ENCODE measurements at regions not wholly inside any gene's neighbourhood (a gene's known extent, or its start where the extent isn't known, plus 50 kb on each side); places are given as distances from the start of the nearest gene placed in this dataset.

GRCh38 chr2:164055623-164056022 is 319.8 kb upstream of the FIGN start:
- no peaks in the 10 kb centered on the region for H3K27me3 ChIP-seq (ENCODE audit: control insufficient read depth, insufficient read depth, low read length)
- dilution Hi-C loops (cut with HindIII; ENCODE audit: low sequenced_read_pairs, unreplicated experiment): no loop called here
- no peak overlapping the region for H3K4ac ChIP-seq (ENCODE audit: low read depth, low read length)
- intact Hi-C loops (cut with micrococcal nuclease): no loop called here
- no peak overlapping the region for H4K8ac ChIP-seq (ENCODE audit: low read depth in 2 of 2, low read length in 2 of 2)
- no peak overlapping the region for H2BK15ac ChIP-seq (ENCODE audit: low read depth, low read length)
- H2BK20ac ChIP-seq (ENCODE audit: low read depth, low read length): no peak overlapping the region
- H3K14ac ChIP-seq (replicated peaks; ENCODE audit: low read depth, low read length): no peak overlapping the region
- H3K9me1 ChIP-seq (ENCODE audit: insufficient read depth, low read length): no peaks in the 10 kb centered on the region
- no peak overlapping the region for H3K27ac ChIP-seq (ENCODE audit: insufficient read depth, low read length)
- H3K36me3 ChIP-seq (ENCODE audit: control insufficient read depth, insufficient read depth, low read length): no peaks in the 10 kb centered on the region
- no peaks in the 10 kb centered on the region for H4K20me1 ChIP-seq (ENCODE audit: insufficient read depth, low read length)
- no peak overlapping the region for H2BK5ac ChIP-seq (ENCODE audit: low read depth, low read length, poor library complexity, severe bottlenecking)
- in situ Hi-C loops (cut with MboI; ENCODE audit: low sequenced_read_pairs): no loop called here
- no peaks in the 10 kb centered on the region for H3K4me1 ChIP-seq (ENCODE audit: control insufficient read depth, insufficient read depth, low read length)
- H3K9ac ChIP-seq (ENCODE audit: low read depth, low read length): no peak overlapping the region
- no peak overlapping the region for H4K91ac ChIP-seq (ENCODE audit: insufficient read depth, low read depth, low read length)
- no peak overlapping the region for H4K5ac ChIP-seq (ENCODE audit: low read depth, low read length)
- 0 out of 2 replicates have a peak, but pooled peaks cover under 1% of the 10 kb centered on the region for H3K9me3 ChIP-seq (ENCODE audit: control insufficient read depth, insufficient read depth, low read length)
- CTCF ChIA-PET: no interaction called here
- H3K79me1 ChIP-seq (ENCODE audit: low read depth in 1 of 2, low read length in 2 of 2): no peaks in the 10 kb centered on the region
- H2AFZ ChIP-seq (replicated peaks; ENCODE audit: low read length, poor library complexity): no peak overlapping the region
- no peak overlapping the region for H2AK5ac ChIP-seq (ENCODE audit: low read depth, low read length)
- no peak overlapping the region for H3K56ac ChIP-seq (ENCODE audit: extremely low read depth, insufficient read depth, low read length)
- no peak overlapping the region for H2AK9ac ChIP-seq (replicated peaks; ENCODE audit: low read depth, low read length, poor library complexity)
- ATAC-seq (ENCODE audit: low read depth) (no peak), DNase-seq (no peak)
- no peak overlapping the region for H3K18ac ChIP-seq (ENCODE audit: low read depth, low read length)
- BruUV-seq (replicated peaks): no TSS peak
- no peak overlapping the region for H2BK120ac ChIP-seq (ENCODE audit: low read depth, low read length)
- H3K4me2 ChIP-seq (ENCODE audit: low read depth, low read length): no peak overlapping the region
- no CpG with 5 or more reads among the region's 2 CpGs for WGBS, 2 experiments (ENCODE audit: extremely low coverage in 2 of 2, insufficient read length in 1 of 2)
- no peak overlapping the region for H3K4me3 ChIP-seq (ENCODE audit: insufficient read depth, low read depth, low read length)
- POLR2A ChIA-PET (ENCODE audit: unreplicated experiment): no interaction called here
- no peak overlapping the region for H3K23ac ChIP-seq (ENCODE audit: low read depth, low read length)
- TF ChIP-seq RAD21 (IDR thresholded peaks at IDR 0.05; ENCODE audit: low read length): no peak
- TF ChIP-seq RFX5 (IDR thresholded peaks at IDR 0.05; ENCODE audit: low read depth, low read length): no peak
- no peak for TF ChIP-seq CEBPB (IDR thresholded peaks at IDR 0.05; ENCODE audit: low read depth, low read length)
- TF ChIP-seq, protein P1, sequence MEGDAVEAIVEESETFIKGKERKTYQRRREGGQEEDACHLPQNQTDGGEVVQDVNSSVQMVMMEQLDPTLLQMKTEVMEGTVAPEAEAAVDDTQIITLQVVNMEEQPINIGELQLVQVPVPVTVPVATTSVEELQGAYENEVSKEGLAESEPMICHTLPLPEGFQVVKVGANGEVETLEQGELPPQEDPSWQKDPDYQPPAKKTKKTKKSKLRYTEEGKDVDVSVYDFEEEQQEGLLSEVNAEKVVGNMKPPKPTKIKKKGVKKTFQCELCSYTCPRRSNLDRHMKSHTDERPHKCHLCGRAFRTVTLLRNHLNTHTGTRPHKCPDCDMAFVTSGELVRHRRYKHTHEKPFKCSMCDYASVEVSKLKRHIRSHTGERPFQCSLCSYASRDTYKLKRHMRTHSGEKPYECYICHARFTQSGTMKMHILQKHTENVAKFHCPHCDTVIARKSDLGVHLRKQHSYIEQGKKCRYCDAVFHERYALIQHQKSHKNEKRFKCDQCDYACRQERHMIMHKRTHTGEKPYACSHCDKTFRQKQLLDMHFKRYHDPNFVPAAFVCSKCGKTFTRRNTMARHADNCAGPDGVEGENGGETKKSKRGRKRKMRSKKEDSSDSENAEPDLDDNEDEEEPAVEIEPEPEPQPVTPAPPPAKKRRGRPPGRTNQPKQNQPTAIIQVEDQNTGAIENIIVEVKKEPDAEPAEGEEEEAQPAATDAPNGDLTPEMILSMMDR (conservative IDR thresholded peaks at IDR 0.05; ENCODE audit: low read depth, low read length): no peak
- no peak for TF ChIP-seq FOS (IDR thresholded peaks at IDR 0.05; ENCODE audit: low read depth, low read length)
- TF ChIP-seq SMC3 (IDR thresholded peaks at IDR 0.05; ENCODE audit: low read depth, low read length): no peak
- TF ChIP-seq RCOR1 (IDR thresholded peaks at IDR 0.05; ENCODE audit: insufficient replicate concordance, low read length): no peak
- TF ChIP-seq, protein P2, sequence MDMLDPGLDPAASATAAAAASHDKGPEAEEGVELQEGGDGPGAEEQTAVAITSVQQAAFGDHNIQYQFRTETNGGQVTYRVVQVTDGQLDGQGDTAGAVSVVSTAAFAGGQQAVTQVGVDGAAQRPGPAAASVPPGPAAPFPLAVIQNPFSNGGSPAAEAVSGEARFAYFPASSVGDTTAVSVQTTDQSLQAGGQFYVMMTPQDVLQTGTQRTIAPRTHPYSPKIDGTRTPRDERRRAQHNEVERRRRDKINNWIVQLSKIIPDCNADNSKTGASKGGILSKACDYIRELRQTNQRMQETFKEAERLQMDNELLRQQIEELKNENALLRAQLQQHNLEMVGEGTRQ (IDR thresholded peaks at IDR 0.05; ENCODE audit: low read depth, low read length): no peak
- TF ChIP-seq BHLHE40 (IDR thresholded peaks at IDR 0.05; ENCODE audit: low read depth, low read length): no peak
- TF ChIP-seq MAFK (IDR thresholded peaks at IDR 0.05; ENCODE audit: low read depth, low read length): no peak
- no peak for TF ChIP-seq POLR2A (IDR thresholded peaks at IDR 0.05; ENCODE audit: low read depth, low read length)
- TF ChIP-seq NFE2L2 (IDR thresholded peaks at IDR 0.05; ENCODE audit: low read depth, low read length): no peak
- no peak for TF ChIP-seq CHD1 (IDR thresholded peaks at IDR 0.05; ENCODE audit: low read depth, low read length)
- TF ChIP-seq MXI1 (IDR thresholded peaks at IDR 0.05; ENCODE audit: borderline replicate concordance, low read depth, low read length): no peak
- no peak for TF ChIP-seq MAZ (IDR thresholded peaks at IDR 0.05; ENCODE audit: borderline replicate concordance, low read depth, low read length)
- TF ChIP-seq ELK1 (IDR thresholded peaks at IDR 0.05; ENCODE audit: borderline replicate concordance, low read depth, low read length): no peak

Measured in IMR-90 (cell line).